ENCODE measurements at regions not wholly inside any gene's neighbourhood (a gene's known extent, or its start where the extent isn't known, plus 50 kb on each side); places are given as distances from the start of the nearest gene placed in this dataset.

- Histone ChIP-seq H3K27me3 (no peaks in the 10 kb centered on the region), H3K9me3 (no peaks in the 10 kb centered on the region), H3K27ac (no peak overlapping the region), H3K36me3 (no peaks in the 10 kb centered on the region), H3K4me3 (replicated peaks in 1 of 3) (no peak overlapping the region), H3K4me1 (peaks cover 23 to 35% of the 10 kb centered on the region in 2 donors)
- intact Hi-C loops (cut with DNase I): no loop called here
- DNase-seq: no peak
- TF ChIP-seq POLR2A (IDR thresholded peaks at IDR 0.05) (no peak), CTCF (IDR thresholded peaks at IDR 0.05) (no peak)
- WGBS, 2 donors: 92 to 94% methylated on average over 5 of the region's 5 CpGs
These were observed 136.3 kb upstream of the ESR1 start for GRCh38 chr6:151671195-151671594.

DNA sequence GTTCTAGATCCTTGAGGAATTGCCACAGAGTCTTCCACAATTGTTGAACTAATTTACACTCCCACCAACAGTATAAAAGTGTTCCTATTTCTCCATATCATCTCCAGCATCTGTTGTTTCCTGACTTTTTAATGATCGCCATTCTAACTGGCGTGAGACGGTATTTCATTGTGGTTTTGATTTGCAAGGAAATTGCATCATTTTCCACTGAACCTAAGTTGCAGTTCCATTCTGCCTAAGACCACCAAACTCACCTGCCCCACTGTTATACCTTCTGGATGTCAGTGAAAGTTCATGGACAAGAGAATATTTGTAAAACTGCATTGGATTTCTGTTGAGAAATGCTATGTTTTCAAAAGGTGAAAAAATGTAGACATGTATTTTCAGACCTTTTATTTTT lies 132.9 kb upstream of the ESR1 start:
- Histone ChIP-seq H3K27ac (no peak overlapping the region), H3K36me3 (no peaks in the 10 kb centered on the region), H3K4me1 (peaks cover 21 to 25% of the 10 kb centered on the region in 2 donors), H3K27me3 (no peaks in the 10 kb centered on the region), H3K9me3 (no peaks in the 10 kb centered on the region), H3K4me3 (replicated peaks in 1 of 3) (no peak overlapping the region)
- TF ChIP-seq CTCF (IDR thresholded peaks at IDR 0.05): no peak
- no peak for TF ChIP-seq POLR2A (IDR thresholded peaks at IDR 0.05)
- intact Hi-C loops (cut with DNase I): no loop called here
- no peak for DNase-seq
- 95 to 99% methylated on average over 3 of the region's 3 CpGs for WGBS, 2 donors

DNA sequence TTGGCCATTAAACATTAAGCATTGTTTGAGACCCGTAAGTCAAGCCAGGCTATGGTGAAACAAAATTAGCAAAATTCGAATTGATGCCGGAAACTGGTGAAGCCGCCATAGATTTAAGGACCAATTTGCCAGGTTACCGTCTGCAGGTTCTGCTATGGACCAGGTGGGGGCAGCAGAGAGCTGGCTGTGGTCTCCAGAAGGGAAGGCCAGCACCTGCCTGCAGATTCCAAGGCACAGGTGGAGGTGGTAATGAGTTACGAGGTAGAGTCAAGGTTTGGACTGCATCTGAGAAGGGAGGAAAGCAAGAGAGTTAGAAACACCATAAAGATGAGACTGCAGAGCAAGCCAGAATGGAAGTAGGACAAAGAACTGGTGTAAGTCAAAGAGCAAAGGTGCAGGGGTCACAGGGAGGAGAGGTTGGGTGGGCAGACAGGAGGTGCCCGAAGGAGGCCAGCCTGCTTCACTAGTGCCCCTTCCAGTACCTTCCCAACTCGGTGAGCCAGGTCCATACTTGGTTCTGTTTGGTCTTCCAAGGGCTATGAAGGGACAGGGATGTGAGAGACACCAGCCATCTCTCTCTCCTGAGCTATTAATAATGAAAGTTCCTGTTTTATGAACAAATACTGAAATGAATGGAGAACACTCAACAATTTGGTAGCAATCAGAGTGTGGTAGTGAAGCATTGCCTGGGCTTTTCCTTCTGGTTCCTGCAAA lies 131.6 kb upstream of the ESR1 start:
- 41 to 53% methylated on average over 8 of the region's 8 CpGs for WGBS, 2 donors
- intact Hi-C loops (cut with DNase I): no loop called here
- DNase-seq: peak; percentile 54 to 67
- Histone ChIP-seq H3K27ac (peak overlapping the region in 2 of 3 donors; percentile 85 to 88), H3K9me3 (no peaks in the 10 kb centered on the region), H3K36me3 (no peaks in the 10 kb centered on the region), H3K4me1 (peaks cover 32 to 33% of the 10 kb centered on the region in 2 donors), H3K27me3 (no peaks in the 10 kb centered on the region), H3K4me3 (replicated peaks in 1 of 3) (no peak overlapping the region)
- TF ChIP-seq CTCF (IDR thresholded peaks at IDR 0.05) (peak; percentile 61 to 92 (median 82)), POLR2A (IDR thresholded peaks at IDR 0.05) (no peak)

DNA sequence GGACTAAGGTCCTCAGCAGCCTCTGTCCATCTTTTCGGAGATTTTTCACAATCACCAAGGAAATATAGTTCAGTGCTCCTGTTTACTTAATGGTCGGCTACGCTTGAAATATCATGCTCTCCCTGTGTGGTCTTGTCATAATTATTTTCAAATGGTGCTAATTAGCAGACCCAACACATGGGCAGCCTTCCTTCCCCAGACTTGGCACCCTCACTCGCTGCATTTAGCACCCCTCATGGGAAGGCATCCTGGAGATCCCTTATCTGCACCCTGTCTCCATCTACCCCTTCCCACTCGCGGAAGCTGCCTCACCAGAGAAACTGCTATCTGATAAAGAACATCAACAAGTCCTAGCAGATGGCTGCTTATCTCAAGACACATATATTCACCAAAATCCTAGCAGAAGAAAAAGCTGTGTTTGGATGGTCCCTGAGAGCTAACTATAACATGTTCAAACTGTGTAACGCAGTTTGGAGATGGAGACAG lies 131.0 kb upstream of the ESR1 start:
- H3K9me3 ChIP-seq: no peaks in the 10 kb centered on the region
- H3K27ac ChIP-seq: peak overlapping the region; percentile 61 to 88 (median 85)
- WGBS, 2 donors: 53 to 57% methylated on average over 7 of the region's 7 CpGs
- H3K4me3 ChIP-seq (replicated peaks in 1 of 3): no peak overlapping the region
- peaks cover 35 to 39% of the 10 kb centered on the region in 2 donors for H3K4me1 ChIP-seq
- H3K27me3 ChIP-seq: no peaks in the 10 kb centered on the region
- no peak for TF ChIP-seq POLR2A (IDR thresholded peaks at IDR 0.05)
- TF ChIP-seq CTCF (IDR thresholded peaks at IDR 0.05): no peak
- intact Hi-C loops (cut with DNase I): no loop called here
- DNase-seq: no peak
- no peaks in the 10 kb centered on the region for H3K36me3 ChIP-seq

GRCh38 chr6:151677404-151677803 lies 130.1 kb upstream of the ESR1 start:
- Histone ChIP-seq H3K36me3 (no peaks in the 10 kb centered on the region), H3K4me3 (replicated peaks in 1 of 3) (no peak overlapping the region), H3K9me3 (no peaks in the 10 kb centered on the region), H3K4me1 (peaks cover 37 to 48% of the 10 kb centered on the region in 2 donors), H3K27ac (peak overlapping the region; percentile 61 to 88 (median 85)), H3K27me3 (no peaks in the 10 kb centered on the region)
- intact Hi-C loops (cut with DNase I): no loop called here
- DNase-seq: no peak
- TF ChIP-seq POLR2A (IDR thresholded peaks at IDR 0.05) (no peak), CTCF (IDR thresholded peaks at IDR 0.05) (no peak)
- 35 to 43% methylated on average over 6 of the region's 6 CpGs for WGBS, 2 donors

All from thyroid gland (tissue), 4 donors.